UCSD-AML1 (cell line): ENCODE measurements at regions not wholly inside any gene's neighbourhood (a gene's known extent, or its start where the extent isn't known, plus 50 kb on each side); places are given as distances from the start of the nearest gene placed in this dataset.

Experiments
- DNase-seq: peaks from one replicate; lab custom pipeline; 2025; ENCODE audit not compliant: unreplicated experiment; lab: John Stamatoyannopoulos, UW

DNA sequence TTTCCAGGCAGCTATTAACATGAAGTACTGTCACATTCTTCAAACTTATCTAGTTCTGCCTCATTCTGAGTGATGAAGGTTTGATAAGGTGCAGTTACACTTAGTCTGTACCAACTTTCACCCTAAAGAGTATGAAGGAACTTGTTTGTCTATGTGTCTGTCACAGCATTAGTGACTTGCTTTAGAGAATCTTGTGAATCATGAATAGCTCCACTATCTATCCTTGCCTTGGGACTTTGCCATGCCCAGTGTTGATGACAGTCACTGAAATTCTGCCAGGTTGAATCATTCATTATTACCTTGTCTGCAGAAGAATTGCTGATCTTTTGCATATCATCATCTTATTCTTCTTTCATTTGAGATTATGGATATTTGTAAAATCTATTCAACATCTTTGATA is 50.9 kb upstream of the A1CF start:
- no peak for DNase-seq

DNA sequence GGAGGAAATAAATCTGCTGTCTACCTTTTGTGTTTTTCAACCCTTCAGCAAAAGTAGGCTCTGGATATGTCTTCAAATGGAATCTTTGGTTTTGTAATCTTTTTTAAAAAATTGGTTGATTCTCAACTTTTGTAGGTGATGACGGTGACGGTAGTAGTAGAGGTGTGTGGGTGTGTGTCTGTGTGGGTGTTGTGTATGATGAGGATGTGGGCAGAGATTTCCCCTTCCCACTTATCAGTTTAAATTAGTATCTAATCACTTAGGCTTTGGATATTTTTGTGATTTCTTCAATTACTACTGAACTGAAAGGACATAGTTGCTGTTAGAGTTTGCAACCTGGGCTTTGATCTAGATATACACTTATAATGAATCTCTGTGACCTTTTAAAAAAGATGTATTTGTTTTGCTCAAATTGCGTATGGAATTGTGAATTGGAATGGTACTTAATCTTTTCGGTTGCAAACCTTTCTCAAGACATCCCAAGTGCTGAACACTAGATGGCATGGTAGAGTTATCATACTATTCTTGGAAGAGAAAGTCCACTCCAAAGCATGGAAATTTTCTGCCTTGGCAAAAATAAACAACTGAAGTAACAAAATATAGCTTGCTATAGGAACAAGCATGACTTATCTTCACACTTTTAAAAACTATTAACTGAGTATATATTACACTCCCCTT is 51.9 kb upstream of the A1CF start:
- no peak for DNase-seq

DNA sequence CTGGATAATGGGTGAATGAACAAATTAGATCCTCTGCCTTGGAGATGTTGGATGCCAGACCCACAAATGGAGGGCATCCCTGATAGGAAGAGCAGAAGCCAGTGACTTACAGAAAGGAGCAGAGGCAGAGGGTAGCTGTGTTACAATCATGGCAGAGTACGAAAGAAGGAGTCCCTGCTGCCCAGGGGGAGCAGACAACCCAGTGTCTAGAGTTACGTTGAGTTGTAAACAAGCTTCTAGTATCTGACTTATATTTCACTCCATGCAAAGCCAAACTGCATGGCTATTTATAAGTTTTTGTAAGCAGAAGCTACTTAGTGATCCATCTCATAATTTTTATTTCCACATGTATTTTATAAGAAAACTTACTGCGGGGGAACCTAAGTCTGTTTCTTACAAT is 56.2 kb upstream of the A1CF start:
- no peak for DNase-seq

DNA sequence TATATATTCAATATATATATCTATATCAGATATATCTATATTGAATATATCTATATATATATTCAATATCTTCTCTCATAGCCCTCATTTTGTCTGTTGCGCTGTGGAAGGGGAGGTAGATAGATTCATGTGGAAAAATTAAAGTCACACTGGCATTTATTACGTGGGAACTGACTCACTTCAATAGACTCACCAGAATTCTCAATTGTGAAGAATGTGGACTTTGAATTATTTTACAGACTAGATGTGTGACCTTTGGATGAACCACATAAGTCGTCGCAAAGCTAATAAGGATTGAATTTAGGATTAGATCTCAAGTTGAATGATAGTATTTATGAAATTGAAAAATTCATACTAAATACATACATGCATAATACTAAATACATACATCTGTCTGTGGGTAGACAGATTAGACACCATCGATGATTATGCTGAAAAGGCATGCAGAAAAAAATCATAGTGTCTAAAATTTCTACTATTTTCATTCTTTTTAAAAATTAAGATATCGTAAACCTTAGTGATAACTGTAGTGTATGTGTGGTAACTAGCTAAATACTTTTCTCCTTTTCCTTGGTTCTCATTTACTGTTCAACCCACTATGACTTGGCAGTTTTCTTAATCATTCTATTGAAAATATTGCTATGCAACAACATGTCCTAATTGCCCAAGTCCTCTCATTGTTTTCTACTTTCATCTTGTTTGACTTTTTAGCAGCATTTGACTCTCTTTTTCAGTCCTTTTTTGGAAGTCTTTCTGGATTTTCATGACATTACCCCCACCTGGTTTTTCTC is 61.8 kb upstream of the A1CF start:
- no peak for DNase-seq

DNA sequence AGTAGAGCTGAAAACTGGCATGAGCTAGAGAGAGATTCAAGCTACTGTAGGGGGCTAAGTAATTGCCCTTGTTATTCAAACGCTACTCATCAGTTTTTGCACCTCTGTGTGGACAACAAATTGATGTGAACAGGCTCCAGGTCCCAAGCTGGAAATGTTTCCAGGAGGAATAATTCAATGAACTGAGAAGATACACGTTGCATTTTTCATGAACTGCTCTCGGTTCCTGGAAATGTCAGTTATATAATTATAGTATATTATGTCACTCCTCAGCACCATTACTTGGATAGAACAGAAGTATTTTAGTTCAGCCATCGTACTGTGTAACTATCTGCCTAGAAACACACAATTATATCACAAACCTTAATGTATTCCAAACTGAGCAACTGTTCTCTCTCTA is 65.9 kb upstream of the A1CF start:
- DNase-seq, result no peak

DNA sequence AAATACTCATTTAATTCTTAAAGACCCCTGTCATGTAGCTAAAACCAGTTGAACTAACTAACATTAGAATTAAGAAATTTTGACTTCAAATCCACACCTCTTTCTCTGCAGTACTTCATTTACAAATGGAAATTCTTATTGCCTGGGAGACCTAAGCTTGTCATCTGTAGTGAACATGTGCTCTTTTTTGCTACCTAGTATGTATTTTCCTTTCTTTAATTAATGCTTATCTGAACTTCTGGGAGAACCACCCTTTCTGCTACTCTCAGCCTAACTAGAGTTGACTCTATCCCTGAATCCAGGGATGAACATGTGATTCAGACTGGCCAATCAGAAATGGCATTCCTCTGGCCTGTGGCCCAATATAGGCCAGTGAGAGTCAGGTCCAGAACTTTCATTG is 75.9 kb upstream of the A1CF start:
- DNase-seq, result no peak

DNA sequence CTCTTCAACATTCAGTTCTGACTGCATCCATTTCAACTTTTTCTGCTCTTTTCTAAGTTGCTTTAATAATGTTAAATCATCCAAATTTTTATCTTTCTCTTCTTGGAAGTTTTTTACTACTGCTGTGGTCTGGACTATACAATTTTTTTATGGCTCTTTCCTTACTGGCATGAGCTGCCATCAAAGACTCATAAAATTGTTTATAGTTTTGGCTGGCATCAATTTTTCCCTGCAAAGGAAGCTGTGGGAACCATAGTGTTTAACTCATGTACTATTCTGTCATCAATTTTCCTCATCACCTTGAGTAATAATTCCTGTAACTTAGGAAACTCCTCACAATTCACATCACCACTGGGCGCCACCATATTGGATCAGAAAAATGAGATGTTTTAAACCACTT is 77.6 kb upstream of the A1CF start:
- DNase-seq, result no peak

DNA sequence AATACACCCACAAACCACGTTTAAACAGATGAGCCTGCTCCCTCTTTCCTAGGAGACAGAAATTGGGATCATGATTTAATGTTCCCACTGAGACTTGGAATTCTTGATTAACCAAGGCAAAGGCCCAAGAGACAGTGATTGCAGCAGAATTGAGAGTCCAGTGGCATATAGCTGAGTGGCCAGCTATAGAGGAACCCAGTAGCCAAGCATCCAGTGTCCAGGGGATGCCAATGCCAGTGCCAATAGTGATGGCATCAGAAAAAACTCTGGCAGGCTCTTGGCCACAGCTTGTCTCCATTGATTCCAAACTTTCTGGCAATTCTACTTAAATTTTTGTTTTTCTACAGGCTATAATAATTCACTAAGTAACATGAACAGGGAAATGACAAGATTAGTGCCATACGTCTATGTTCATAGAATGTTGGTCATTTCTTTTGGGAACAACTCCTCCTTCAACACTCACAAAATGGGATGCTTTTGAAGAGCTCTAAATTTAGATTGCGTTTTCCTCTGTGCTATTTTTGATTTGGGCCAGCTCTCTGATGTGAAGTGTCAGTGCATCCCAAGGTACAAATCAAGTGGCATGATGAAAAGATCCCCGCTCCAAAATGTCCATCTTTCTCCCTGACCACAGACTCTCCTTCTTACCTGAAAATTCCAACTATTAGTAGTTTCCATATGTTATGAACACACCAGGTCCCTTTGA is 83.1 kb upstream of the A1CF start:
- no peak for DNase-seq

DNA sequence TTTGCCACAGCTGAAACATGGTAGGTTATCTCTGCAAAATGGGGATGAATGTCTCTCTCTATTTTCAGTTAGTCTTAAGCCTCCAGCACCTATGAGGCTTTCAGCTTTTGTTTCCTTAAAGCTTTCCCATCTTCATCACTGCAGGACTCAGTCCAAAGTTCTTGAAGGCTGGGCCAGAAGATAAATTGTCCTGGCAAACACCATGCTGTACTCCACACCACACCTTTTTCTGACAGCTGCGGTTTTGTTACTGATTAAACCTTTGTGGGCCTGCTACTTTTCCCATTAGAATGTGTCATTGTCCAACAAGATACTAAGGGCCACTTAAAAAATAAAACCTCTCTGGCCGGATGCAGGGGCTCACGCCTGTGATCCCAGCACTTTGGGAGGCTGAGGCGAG is 87.2 kb upstream of the A1CF start:
- no peak for DNase-seq

DNA sequence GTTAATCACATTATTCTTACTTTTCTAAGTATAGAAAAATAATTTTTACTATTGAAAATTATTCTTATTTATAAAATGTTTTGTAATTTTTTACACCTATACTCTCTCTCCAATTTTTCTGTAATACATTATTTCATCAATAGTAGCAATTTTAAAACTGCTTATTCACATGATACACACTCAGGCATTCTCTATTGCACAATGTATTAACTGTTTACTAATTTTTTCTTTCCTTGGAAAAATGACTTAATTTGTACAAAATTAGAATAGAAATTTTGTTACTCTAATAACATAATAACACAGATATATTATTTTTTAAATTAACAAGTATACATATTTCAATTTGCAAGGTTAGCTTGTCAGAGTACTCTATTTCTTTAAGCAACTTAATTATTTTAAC is 92.9 kb upstream of the PRKG1 start:
- no peak for DNase-seq

DNA sequence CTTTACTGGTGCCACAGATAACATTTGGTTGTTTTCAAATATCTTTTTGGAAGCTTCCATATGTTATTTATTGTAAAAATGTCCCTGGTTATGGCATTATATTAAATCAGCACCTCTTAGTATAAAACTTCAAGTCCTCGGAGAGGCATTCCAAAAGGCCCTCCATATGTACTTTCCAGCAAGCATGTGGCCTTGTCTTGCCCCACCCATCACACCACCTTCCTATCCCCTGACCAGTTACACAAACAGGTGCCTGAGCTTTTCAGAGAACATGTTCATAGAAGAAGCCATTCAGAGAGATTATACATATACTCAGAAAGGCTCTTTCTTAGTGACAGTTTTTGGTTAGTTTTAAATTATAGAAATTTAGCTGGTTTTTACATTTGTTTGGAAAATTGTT is 92.4 kb upstream of the PRKG1 start:
- DNase-seq, result no peak

DNA sequence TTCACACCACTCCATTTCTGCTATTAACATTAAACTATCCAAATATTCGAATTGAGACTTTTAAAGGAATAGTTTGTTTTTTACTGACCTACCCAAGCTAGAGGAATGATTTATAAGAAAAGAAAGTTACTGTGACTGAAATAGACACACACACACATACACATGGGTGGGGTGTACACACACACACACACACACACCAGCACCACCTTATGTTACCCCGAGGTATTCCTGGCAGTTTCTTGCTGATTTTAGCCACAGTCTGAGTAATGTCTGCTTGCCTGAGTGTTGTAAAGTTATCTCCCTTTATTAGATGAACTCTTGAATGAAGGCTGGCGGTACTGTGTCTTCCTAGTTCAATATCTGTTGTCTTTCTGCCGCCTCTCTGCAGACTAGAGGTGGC is 91.3 kb upstream of the PRKG1 start:
- DNase-seq, result no peak

DNA sequence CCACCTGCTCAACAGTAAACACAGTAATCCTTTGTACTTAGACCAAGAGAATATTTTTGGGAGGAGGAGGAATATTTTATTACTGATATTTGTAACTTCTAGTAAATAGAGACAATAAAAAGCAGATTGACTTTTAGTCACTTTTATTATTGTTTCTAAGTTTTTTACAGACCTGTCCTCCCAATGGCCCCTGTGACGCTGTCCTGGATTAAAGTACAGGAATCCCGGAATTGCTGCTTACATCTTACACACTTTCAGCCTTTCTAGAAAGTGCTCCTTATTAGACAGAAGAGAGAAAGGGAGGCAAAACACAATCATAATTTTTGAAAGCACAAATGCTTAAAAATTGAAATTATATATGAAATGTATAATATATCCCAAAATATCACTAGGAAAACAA is 86.4 kb upstream of the PRKG1 start:
- DNase-seq, result no peak

DNA sequence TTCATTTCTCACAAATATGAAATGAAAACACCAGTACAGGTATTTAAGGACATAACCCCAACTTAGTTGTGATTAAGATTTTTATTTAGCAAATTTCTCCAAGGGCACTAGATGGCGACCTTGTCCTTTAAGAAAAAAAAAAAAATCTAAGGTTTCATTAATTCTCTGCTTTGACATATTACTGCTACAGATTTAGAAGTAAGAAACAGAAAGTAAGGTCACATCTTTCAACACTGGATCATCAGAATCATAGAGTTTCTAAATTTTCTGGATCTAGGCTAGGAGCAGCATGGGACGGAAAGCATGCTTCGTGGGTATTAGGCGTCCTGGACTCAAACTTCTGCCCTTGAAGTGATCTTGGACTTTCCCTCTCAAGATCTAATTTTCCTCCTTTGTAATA is 85.5 kb upstream of the PRKG1 start:
- no peak for DNase-seq

DNA sequence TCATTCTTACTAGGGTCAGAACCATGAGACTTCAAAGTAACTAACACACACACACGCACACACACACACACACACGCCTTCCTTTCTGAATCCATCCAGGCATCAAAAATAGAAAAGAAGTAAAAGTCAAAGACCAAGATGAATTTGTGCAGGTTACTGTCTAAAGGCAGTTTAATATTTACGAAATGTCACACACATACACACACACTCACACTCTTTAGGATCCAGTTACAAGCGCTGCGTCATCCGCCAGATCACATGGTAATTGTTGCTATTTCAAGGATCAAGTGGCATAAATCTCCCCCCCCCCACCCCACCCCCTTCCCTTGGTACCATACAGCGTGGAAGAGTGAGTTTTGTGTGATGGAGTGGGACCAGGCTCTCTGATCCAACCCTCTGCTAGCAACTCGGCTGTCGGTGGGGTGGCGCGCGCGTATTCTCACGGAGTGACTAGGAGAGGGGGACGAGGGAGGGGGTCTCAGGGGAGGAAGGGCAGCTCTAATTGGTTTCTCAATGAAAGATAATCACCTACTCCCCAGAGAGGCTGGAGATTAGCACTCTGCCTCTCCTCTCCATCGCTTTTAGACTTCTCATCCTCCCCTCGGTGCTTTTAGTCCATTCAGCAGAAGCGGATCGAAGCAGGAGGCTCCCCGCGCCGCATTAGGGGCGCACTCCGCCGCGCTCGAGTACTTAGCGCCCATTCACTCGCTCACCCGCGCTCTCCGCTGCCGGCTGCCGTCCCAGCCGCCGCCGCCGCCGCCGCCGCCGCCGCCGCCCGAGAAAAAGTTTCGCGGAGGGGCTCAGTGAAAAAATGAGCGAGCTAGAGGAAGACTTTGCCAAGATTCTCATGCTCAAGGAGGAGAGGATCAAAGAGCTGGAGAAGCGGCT is 83.5 kb upstream of the PRKG1 start:
- no peak for DNase-seq

DNA sequence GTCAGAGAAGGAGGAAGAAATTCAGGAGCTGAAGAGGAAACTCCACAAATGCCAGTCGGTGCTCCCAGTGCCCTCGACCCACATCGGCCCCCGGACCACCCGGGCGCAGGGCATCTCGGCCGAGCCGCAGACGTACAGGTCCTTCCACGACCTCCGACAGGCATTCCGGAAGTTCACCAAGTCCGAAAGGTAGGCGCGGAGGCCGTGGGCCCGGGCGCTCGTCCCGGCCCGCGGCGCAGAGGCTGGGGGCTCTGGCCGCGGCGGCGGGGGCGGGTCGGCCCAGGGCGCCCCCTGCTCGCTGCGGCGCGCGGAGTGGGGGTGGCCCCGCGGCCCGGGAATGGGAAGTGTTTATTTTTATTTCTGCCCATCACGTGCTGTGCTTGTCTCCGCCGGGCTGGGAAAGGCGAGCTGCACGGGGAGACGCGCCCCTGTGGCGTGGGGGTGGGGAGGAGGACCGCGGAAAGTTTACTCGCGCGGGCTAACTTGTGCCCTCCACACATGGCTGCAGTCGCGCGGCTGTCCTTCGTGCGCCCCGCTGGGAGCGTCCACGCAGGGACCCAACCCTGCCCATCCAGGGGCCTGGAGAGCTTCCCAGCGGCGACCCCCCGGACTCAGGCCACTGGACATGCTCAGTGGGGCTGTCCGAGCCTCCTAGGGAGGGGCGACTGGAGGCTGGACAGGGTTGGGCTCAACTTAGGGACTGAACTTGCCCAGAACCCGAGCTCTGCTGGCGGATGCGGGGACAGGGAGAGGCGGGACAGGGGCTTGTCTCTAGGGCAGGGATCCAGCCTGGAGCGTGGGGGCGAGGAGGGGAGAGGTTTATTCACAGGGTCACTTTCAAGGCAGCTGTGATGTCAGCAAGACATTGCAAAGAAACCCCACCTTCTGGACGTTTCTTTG is 82.6 kb upstream of the PRKG1 start:
- DNase-seq, result no peak

DNA sequence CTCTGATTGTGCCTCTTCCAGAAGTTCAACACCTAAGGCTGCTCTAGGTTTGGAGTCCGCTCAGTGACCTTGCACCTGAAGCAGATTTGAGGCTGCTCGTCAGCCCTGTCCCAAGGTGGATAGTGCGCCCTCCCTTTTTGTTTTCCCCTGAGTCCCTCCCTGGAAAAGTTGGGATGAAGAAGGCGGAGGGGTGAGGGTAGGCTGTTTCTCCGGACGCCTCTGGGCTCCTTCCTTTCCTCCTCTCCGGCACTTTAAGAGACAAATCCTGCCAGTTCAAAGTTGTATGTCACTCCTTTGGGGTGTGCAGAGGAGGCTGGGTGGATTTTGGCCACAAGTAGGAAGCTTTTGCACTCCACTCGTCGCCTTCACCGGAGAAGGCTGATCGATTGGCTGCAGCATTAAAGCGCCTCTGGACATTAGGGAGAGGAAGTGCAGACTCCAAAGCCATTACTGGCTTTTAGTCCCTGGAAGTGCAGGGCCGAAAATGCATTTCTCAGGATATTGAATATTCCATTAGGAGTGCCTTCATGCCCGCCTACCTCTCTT is 81.9 kb upstream of the PRKG1 start:
- no peak for DNase-seq

DNA sequence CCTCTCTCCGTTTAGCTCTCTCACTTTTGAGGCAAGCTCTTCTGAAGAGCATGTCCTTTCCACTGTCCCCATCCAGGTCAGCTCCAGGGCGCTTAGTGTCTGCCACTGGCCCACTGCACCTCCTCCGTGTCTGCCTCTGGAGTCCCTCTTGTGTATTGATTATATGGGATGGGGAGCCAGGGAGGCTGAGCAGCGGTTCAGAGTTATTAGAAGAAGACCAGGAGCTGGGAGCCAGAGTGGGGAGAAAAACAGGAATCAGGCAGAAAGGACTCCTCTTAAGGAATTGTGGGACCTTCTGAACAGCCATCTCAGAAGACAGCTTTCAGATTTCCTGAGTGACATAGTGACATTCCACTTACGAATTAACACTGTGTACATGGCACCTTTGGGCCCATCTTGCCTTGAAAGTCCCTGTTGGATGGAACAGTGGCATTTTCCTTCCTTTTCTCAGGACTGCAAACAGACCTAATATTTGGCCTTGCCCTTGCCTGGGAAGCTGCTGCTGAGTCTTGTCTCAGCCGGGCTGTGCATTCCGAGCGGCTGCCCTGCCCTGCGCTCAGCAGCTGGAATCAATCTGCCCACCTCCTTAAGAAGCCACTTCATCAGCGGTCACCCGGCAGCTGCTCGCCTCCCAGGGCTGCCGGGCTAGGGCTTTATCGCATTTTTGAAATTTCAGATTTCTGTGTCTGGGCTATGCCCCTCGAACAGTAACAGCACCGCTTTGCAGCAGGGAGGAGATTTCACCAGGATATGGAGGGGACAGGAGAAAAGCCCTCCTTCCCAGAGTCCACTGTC is 81.1 kb upstream of the PRKG1 start:
- DNase-seq, result no peak

DNA sequence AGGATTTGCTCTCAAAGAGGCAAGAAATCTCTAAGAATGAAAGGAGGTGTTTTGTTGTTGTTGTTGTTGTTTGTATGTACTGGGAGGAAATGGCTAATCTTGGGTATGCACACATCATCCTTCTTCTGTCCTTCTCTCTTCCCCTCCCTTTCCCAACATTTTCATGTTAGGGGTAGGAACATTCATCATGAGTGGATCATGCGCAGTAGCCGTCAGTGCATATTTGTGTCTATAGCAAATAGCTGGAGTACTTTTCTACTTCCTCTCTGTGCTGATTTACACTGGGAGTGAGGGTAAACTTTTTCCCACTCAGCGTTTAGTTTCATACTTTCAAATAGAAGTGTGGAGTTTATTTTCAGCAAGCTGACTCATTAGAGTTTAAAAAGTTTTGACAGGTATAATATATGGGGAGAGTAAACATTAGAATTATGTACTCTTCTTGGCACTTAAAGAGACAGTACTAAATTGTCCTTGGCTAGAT is 80.5 kb upstream of the PRKG1 start:
- DNase-seq, result no peak
